H1 (cell line): ENCODE measurements at regions not wholly inside any gene's neighbourhood (a gene's known extent, or its start where the extent isn't known, plus 50 kb on each side); places are given as distances from the start of the nearest gene placed in this dataset.

Experiments used
- CTCF ChIA-PET: fragments of 300-600 bp; sonication (Branson Sonifier 250); formaldehyde crosslinking; loops from one replicate; lab custom pipeline; 2021; ENCODE audit not compliant: partially characterized antibody; lab: Charles Lee
- POLR2A ChIA-PET: fragments of 300-600 bp; sonication (Branson Sonifier 250); formaldehyde crosslinking; loops from one replicate; lab custom pipeline; 2021; ENCODE audit warnings: inconsistent platforms; ENCODE audit not compliant: partially characterized antibody; lab: Charles Lee
- DNase-seq, 2 experiments: peaks; one replicate each; pipeline versions ENCODE4 v3.0.0 to v3.0.0-alpha.2; 2010 to 2022; ENCODE audit warnings: low spot score in 2 of 2, low read depth in 1 of 2, mixed read lengths in 1 of 2
- FAIRE-seq: peaks from 2 replicates; lab custom pipeline; 2011; peaks lifted over from hg19 to GRCh38; lab: Jason Lieb, UNC
- H2AFZ ChIP-seq: 2 replicates; pipeline ENCODE4 v1.8.1; 2012; ENCODE audit warnings: low read length, inconsistent platforms
- H2AK5ac ChIP-seq: 2 replicates; pipeline ENCODE4 v1.6.1; 2013; ENCODE audit warnings: low read depth, low read length
- H2BK120ac ChIP-seq: replicated peaks from 2 replicates; pipeline ENCODE3; 2013; ENCODE audit warnings: low read depth, low read length, inconsistent platforms
- H2BK12ac ChIP-seq: 2 replicates; pipeline ENCODE4 v1.6.1; 2013; ENCODE audit warnings: low read depth, low read length
- H2BK15ac ChIP-seq: 2 replicates; pipeline ENCODE4 v1.6.1; 2013; ENCODE audit warnings: low read length
- H2BK20ac ChIP-seq: 2 replicates; pipeline ENCODE4 v1.6.1; 2013; ENCODE audit warnings: low read length
- H2BK5ac ChIP-seq: 2 replicates; pipeline ENCODE4 v1.6.1; 2013; ENCODE audit warnings: low read depth, low read length
- H3K14ac ChIP-seq: 2 replicates; pipeline ENCODE4 v1.6.1; 2013; ENCODE audit warnings: inconsistent platforms; ENCODE audit not compliant: insufficient read length
- H3K18ac ChIP-seq: 2 replicates; pipeline ENCODE4 v1.6.1; 2013; ENCODE audit warnings: low read length; ENCODE audit errors: extremely low read depth
- H3K23ac ChIP-seq: 2 replicates; pipeline ENCODE4 v1.6.1; 2013; ENCODE audit warnings: inconsistent platforms; ENCODE audit not compliant: insufficient read length
- H3K23me2 ChIP-seq: 2 replicates; pipeline ENCODE4 v1.6.1; 2013; ENCODE audit warnings: low read depth, low read length
- H3K27ac ChIP-seq: 2 replicates; pipeline ENCODE4 v1.6.1; 2011; ENCODE audit warnings: low read depth, low read length, inconsistent platforms
- H3K27me3 ChIP-seq, 4 experiments: replicated peaks in 1 of 4; 1 replicate in 1 of 4; 2 replicates in 3 of 4; pipeline versions ENCODE4 v1.6.1 to v1.8.1; 2011 to 2013; ENCODE audit warnings: low read length in 3 of 4, mild to moderate bottlenecking in 3 of 4, inconsistent platforms in 2 of 4, mixed read lengths in 2 of 4, moderate library complexity in 1 of 4; ENCODE audit not compliant: control insufficient read depth in 3 of 4, insufficient read depth in 3 of 4; ENCODE audit errors: extremely low read depth in 1 of 4
- H3K36me3 ChIP-seq, 4 experiments: 2 replicates each; pipeline versions ENCODE4 v1.6.1 to v1.8.1; 2011 to 2013; ENCODE audit warnings: mild to moderate bottlenecking in 4 of 4, low read length in 3 of 4, moderate library complexity in 2 of 4, control low read depth in 1 of 4, inconsistent platforms in 1 of 4; ENCODE audit not compliant: insufficient read depth in 4 of 4, control insufficient read depth in 2 of 4
- H3K4ac ChIP-seq: replicated peaks from 2 replicates; pipeline ENCODE3; 2013; ENCODE audit warnings: low read length, low read depth, mixed read lengths, inconsistent platforms; ENCODE audit not compliant: insufficient read length
- H3K4me1 ChIP-seq, 4 experiments: replicated peaks in 1 of 4; 1 replicate in 1 of 4; 2 replicates in 3 of 4; pipeline versions ENCODE4 v1.6.1 to v1.8.1; 2011 to 2013; ENCODE audit warnings: low read length in 3 of 4, inconsistent platforms in 2 of 4, mixed read lengths in 1 of 4; ENCODE audit not compliant: insufficient read depth in 4 of 4, control insufficient read depth in 3 of 4
- H3K4me2 ChIP-seq, 2 experiments: 2 replicates each; pipeline versions ENCODE4 v1.6.1 to v1.8.1; 2011 to 2013; ENCODE audit warnings: low read depth in 2 of 2, low read length in 2 of 2, control low read depth in 1 of 2, inconsistent platforms in 1 of 2, mild to moderate bottlenecking in 1 of 2; ENCODE audit not compliant: insufficient read depth in 1 of 2
- H3K4me3 ChIP-seq, 4 experiments: fragments of 200-600, 300-600 bp in 1 of 4; sonication (generic), shearing (Covaris generic), sonication (Bioruptor Twin) in 1 of 4; 2 replicates each; pipeline versions ENCODE4 v1.5.1 to v1.8.1; 2011 to 2016; ENCODE audit warnings: low read length in 4 of 4, low read depth in 3 of 4, control low read depth in 2 of 4, inconsistent platforms in 2 of 4, mild to moderate bottlenecking in 2 of 4, mixed read lengths in 1 of 4, moderate library complexity in 1 of 4; ENCODE audit not compliant: insufficient read depth in 2 of 4; ENCODE audit errors: extremely low read depth in 1 of 4
- H3K56ac ChIP-seq: replicated peaks from 2 replicates; pipeline ENCODE3; 2013; ENCODE audit warnings: low read depth, mild to moderate bottlenecking, mixed read lengths, low read length, inconsistent platforms; ENCODE audit not compliant: insufficient read length
- H3K79me1 ChIP-seq: 2 replicates; pipeline ENCODE4 v1.6.1; 2013; ENCODE audit warnings: low read depth, low read length, control low read depth
- H3K79me2 ChIP-seq, 2 experiments: 2 replicates each; pipeline versions ENCODE4 v1.6.1 to v1.8.1; 2012 to 2013; ENCODE audit warnings: low read length in 2 of 2, mild to moderate bottlenecking in 2 of 2, inconsistent platforms in 1 of 2; ENCODE audit not compliant: insufficient read depth in 2 of 2, control insufficient read depth in 1 of 2
- H3K9ac ChIP-seq, 4 experiments: replicated peaks in 1 of 4; 1 replicate in 1 of 4; 2 replicates in 3 of 4; pipeline versions ENCODE4 v1.6.1 to v1.8.1; 2011 to 2013; ENCODE audit warnings: low read depth in 3 of 4, low read length in 3 of 4, control low read depth in 2 of 4, mild to moderate bottlenecking in 2 of 4, moderate library complexity in 2 of 4, inconsistent platforms in 1 of 4; ENCODE audit errors: extremely low read depth in 1 of 4
- H3K9me3 ChIP-seq, 2 experiments: 2 replicates each; pipeline versions ENCODE4 v1.6.1 to v1.8.1; 2012 to 2013; ENCODE audit warnings: mild to moderate bottlenecking in 2 of 2, moderate library complexity in 2 of 2, control low read depth in 1 of 2, inconsistent platforms in 1 of 2, low read depth in 1 of 2, low read length in 1 of 2, mixed read lengths in 1 of 2; ENCODE audit not compliant: insufficient read depth in 2 of 2
- H4K20me1 ChIP-seq, 2 experiments: replicated peaks in 1 of 2; 2 replicates each; pipeline versions ENCODE3 to v1.8.1; 2011 to 2013; ENCODE audit warnings: inconsistent platforms in 2 of 2, low read length in 2 of 2, mild to moderate bottlenecking in 1 of 2; ENCODE audit not compliant: insufficient read depth in 2 of 2, control insufficient read depth in 1 of 2
- H4K5ac ChIP-seq: 2 replicates; pipeline ENCODE4 v1.6.1; 2013; ENCODE audit warnings: low read length, low read depth, mixed read lengths, inconsistent platforms; ENCODE audit not compliant: insufficient read length
- H4K8ac ChIP-seq: 2 replicates; pipeline ENCODE4 v1.8.0; 2013; ENCODE audit warnings: mild to moderate bottlenecking, moderate library complexity, low read length, inconsistent platforms; ENCODE audit not compliant: insufficient read depth; ENCODE audit errors: extremely low read depth
- H4K91ac ChIP-seq: replicated peaks from 2 replicates; pipeline ENCODE3; 2013; ENCODE audit warnings: low read length, mixed read lengths, inconsistent platforms; ENCODE audit not compliant: insufficient read length
- ASH2L ChIP-seq: fragments of 200-600, 300-600 bp; sonication (generic); IDR thresholded peaks from one replicate; pipeline ENCODE4 v1.7.1; 2017; ENCODE audit warnings: low read length
- ATF3 ChIP-seq: IDR thresholded peaks from 2 replicates; pipeline ENCODE4 v1.6.1; 2011; ENCODE audit warnings: low read depth, mild to moderate bottlenecking, low read length; ENCODE audit not compliant: insufficient read depth
- CBX8 ChIP-seq: fragments of 300-800, 300-1000 bp; sonication (generic); IDR thresholded peaks from 2 replicates; pipeline ENCODE4 v1.7.1; 2016; ENCODE audit warnings: low read depth, low read length, borderline replicate concordance
- CREB1 ChIP-seq: IDR thresholded peaks from 2 replicates; pipeline ENCODE4 v1.6.1; 2012; ENCODE audit warnings: inconsistent platforms
- GABPA ChIP-seq: IDR thresholded peaks from 2 replicates; pipeline ENCODE4 v1.6.1; 2011; ENCODE audit warnings: mild to moderate bottlenecking, low read length, moderate library complexity, borderline replicate concordance; ENCODE audit not compliant: insufficient read depth
- HDAC6 ChIP-seq: IDR thresholded peaks from one replicate; pipeline ENCODE4 v1.7.1; 2012; ENCODE audit warnings: low read depth, mild to moderate bottlenecking, inconsistent platforms, low read length, moderate library complexity
- POU5F1 ChIP-seq: IDR thresholded peaks from 2 replicates; pipeline ENCODE4 v1.6.1; 2011; ENCODE audit warnings: low read depth, mild to moderate bottlenecking, low read length, moderate library complexity
- SUZ12 ChIP-seq: fragments of 200-600 bp; sonication (generic); IDR thresholded peaks from 2 replicates; pipeline ENCODE4 v1.6.1; 2012; ENCODE audit warnings: mild to moderate bottlenecking, inconsistent platforms, low read length, moderate library complexity, mixed read lengths
- WGBS, 2 experiments: shearing (Covaris generic) in 1 of 2; methylation state at CpG; one replicate each; pipeline versions ENCODE4 v1.1.6 to v1.1.7; 2013 to 2015; ENCODE audit warnings: low lambda C conversion rate in 2 of 2, mixed read lengths in 2 of 2, inconsistent platforms in 1 of 2, low coverage in 1 of 2, missing lambda C conversion rate in 1 of 2; ENCODE audit not compliant: insufficient replicate concordance in 2 of 2, insufficient coverage in 1 of 2, insufficient read length in 1 of 2; ENCODE audit errors: extremely low coverage in 1 of 2, missing lambda C conversion rate in 1 of 2; 5-methylcytosine and 5-hydroxymethylcytosine counted together

- no peak overlapping the region for H2AK5ac ChIP-seq
- H3K79me2 ChIP-seq: peaks cover 0 to 3% of the 10 kb centered on the region in 2 experiments; a peak in 1 of 4 replicates
- peaks cover 6% of the 10 kb centered on the region for H3K79me1 ChIP-seq
- H3K27ac ChIP-seq: no peak overlapping the region
- no peak overlapping the region for H2BK120ac ChIP-seq
- H3K4me3 ChIP-seq: no peak overlapping the region
- H3K23me2 ChIP-seq: no peaks in the 10 kb centered on the region
- H3K4me2 ChIP-seq: no peak overlapping the region
- FAIRE-seq (no peak), DNase-seq (no peak)
- H3K36me3 ChIP-seq: peaks cover 11 to 42% (median 20%) of the 10 kb centered on the region in 4 experiments
- H2AFZ ChIP-seq: no peak overlapping the region
- TF ChIP-seq CREB1 (no peak), POU5F1 (no peak), ASH2L (no peak), HDAC6 (no peak), GABPA (no peak), CBX8 (no peak), ATF3 (no peak), SUZ12 (no peak)
- H2BK20ac ChIP-seq: no peak overlapping the region
- no peak overlapping the region for H3K14ac ChIP-seq
- no peak overlapping the region for H4K5ac ChIP-seq
- WGBS, 2 experiments: 92% methylated on average over 20 of the region's 20 CpGs; no CpG with 5 or more reads in 1 of the 2 experiments
- no peak overlapping the region for H3K23ac ChIP-seq
- H2BK5ac ChIP-seq: no peak overlapping the region
- no peaks in the 10 kb centered on the region for H3K27me3 ChIP-seq
- no peak overlapping the region for H2BK15ac ChIP-seq
- peak overlapping the region; percentile 77 for H4K8ac ChIP-seq
- peaks cover 0 to 5% (median 3%) of the 10 kb centered on the region in 4 experiments; a peak in 3 of 7 replicates for H3K4me1 ChIP-seq
- H4K20me1 ChIP-seq: peaks cover 2 to 4% of the 10 kb centered on the region in 2 experiments
- ChIA-PET POLR2A (interaction anchor here (0.9 to 1.4 kb wide), 2 partner anchors 9 to 12 kb away, joined by 3 to 4 read pairs; no protein-coding TSS in a partner anchor), CTCF (interaction anchor here (1.0 to 1.5 kb wide), 2 partner anchors 9 to 89 kb away, joined by 3 read pairs; no protein-coding TSS in a partner anchor)
- H3K56ac ChIP-seq: no peak overlapping the region
- H3K18ac ChIP-seq: no peak overlapping the region
- no peaks in the 10 kb centered on the region for H3K9me3 ChIP-seq
- no peak overlapping the region for H2BK12ac ChIP-seq
- H3K4ac ChIP-seq: no peak overlapping the region
- no peak overlapping the region for H3K9ac ChIP-seq
- no peak overlapping the region for H4K91ac ChIP-seq
These were observed 126.2 kb downstream of the RFLNA start for GRCh38 chr12:124420996-124421674.
